ENCODE measurements at regions not wholly inside any gene's neighbourhood (a gene's known extent, or its start where the extent isn't known, plus 50 kb on each side); places are given as distances from the start of the nearest gene placed in this dataset.

DNA sequence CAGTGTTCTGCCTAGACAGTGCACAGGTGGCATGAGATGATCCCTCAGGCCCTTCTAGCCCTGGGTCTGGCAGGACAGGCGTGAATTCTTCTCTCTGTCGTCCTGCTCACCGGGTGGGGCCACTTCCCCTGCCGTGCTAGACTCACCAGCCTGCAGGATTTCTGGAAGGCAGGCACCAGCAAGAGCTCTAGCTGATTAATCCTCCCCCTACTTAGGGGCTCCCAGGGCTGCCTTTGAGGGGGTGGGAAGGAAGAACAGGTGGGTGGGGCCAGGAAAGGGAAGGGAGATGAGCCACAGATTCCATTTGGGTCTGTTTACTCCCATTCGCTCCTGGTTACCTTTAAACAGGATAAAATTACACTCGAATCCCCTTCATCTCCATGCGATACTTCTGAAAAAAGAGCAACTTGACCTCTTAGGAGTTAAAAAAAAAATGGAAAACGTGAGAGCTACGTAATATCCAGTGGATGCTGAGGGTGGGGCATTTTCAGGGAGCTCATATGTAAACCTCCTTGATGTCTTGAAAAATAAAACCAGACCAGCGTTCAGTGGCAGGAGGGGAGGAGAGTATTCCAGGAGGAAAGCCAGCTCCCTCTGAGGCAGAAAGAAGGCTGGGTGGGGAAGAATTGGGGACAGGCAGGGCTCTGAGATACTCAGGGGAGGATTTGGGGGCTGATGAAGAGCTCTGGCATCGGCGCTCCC, 665.5 kb downstream of the PTPRU start:
- no peak for DNase-seq

DNA sequence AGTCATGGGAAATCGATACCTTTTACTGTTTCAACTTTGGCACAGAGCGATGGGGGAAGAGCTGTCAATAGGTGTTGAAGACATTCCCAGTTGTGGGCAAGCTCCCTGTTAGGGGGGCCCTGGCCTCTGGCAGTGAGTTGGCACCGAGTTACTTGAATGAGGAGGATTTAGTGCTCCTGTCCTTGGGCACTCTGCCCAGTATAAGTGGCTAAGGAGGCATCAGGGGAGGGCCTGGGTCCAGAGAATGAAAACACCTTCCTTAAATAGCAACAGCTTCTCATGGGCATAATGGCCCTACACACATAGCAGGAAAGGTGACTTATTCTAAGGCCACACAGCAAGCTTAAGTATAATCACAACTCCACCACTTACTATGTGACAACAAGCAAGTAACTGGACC, 664.4 kb downstream of the PTPRU start:
- DNase-seq = peak; percentile 75

DNA sequence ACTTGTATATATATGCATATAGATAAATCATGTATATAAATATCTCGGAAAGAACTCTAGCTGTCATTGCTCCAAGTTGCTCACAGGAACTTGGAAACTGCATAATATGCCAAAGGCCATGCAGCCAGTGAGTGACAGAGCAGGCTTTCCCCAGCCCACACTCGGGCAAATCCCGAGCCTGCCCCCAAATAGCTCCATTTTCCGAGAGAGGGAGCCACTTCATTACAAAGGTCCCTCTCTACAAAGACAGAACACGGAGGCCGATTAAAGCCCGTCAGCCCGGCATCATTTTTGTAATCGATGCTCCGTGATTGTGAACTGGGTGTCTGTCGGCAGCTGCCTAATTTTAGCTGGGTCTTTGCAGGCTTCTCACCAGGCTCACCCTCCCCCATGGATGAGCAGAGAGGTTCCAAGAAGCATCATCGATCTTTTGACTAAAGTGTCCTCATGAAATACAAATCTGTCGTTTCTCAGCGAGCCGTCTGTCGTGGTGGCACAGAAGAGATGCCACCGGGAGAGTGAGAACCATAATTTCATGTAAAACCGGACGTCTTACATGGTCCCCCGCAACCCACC, 663.9 kb downstream of the PTPRU start:
- no peak for DNase-seq

DNA sequence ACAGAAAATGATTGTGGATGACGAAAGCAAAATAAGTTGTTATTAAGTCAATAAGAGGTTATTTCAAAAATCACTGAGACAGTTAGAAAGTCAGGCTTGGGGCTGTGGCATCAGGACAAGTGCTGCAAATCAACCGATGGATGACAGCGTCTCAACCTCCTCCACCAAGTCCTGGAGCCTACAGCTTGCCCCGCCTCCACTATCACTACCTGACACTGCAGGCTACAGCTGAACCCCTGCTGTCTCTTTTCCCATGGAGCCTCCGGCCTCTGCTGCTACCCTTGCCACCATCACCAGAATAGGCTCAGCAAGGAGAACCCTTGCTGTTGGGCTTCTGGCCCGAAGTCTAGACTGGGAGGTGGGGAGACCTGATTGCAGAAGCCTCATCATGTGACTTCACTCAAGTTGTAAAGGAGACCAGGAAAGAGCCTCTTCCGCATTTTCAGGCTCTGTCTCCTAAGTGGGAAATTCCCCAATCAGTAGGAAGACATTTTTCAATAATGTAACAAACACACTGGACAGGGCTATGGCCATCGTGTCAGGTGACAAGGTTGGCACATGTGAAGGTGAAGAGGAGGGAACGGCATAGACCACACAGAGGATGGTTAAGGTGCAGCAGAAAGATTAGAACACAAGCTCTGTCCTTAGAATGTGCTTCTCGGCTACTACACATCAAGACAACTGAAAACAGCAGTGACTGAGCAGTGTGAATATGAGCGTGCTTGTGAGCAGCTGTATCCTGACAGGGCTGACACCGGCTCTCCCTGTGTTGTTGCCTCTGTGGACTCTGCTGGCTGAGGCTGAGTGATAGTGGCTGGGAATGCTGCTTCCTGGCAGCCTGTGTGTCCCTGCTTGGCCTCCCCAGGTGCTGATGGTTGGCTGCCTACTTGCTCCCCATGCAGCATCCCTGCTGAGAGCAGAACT, 660.7 kb downstream of the PTPRU start:
- no peak for DNase-seq

DNA sequence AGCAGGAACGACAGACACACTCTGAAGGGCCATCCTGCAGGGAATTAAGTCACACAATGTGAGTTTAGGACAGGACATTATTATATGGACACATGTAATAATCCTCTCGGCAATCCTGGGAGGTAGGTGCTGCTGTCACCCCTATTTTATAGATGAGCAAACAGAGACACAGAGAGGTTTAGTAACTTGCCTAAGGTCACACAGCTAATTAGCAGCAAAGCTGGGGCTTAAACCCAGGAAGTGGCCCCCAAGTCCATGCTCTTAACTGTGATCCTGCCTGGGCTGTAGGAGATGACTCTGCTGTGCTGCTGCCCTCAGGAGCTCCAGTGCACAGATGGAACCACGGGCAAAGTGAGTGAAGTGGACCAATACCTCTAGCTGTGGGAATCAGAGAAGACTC, 660.0 kb downstream of the PTPRU start:
- no peak for DNase-seq

DNA sequence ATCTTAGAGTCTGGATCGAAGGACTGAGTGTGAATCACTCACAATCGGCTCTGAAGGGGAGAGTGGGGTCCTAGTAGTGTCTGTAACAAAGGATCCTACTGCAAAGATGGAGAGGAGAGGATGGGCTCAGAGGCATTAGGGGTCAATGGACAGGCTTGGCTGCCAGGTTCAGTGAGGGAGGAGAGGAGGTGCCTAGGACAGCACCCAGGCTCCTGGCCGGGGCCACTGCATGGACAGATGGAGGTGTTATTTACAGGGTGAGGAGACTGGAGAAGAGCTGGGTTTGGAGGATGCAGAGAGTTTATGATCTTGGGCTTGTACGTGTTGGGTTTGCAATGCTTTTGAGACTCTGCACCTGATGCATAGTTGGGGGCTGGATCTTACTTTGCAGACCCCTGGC, 658.9 kb downstream of the PTPRU start:
- no peak for DNase-seq

DNA sequence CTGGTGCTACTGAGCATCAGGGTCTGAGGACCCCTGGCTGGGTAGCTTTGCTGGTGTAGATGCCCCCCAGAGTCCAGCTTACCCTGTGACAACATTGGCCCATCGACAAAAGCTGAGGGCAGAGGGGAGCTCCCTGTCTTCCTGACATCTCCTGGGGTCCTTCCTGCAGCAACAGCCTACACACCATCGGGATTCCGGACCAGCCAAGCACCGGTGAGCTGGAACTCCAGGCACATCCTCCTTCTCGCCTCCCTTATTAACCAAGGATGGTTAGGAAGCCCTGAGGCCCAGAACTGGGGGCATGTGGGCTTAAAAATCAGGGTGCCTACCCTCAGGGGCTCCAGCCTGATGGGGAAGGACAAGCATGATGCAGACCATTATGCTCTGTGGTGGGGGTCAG, 658.0 kb downstream of the PTPRU start:
- no peak for DNase-seq

DNA sequence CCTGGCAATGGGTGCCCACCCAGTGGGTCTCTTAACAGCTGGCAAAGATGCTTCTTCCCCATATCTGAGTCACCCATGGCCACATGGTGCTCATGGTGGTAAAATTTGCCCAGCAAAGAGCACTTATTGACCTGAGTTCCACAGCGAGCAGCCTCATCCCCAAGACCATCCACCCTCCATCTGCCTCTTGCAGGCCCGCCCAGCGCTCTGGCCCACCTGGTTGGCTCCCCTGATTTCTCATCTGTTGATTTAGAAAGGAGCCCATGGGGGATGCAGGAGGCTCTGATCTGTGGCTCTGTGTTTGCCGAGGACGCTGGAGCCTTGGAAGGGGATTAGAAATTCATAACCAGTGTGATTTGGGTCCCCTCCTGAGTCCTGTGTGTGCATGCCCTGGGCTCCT, 657.5 kb downstream of the PTPRU start:
- no peak for DNase-seq

DNA sequence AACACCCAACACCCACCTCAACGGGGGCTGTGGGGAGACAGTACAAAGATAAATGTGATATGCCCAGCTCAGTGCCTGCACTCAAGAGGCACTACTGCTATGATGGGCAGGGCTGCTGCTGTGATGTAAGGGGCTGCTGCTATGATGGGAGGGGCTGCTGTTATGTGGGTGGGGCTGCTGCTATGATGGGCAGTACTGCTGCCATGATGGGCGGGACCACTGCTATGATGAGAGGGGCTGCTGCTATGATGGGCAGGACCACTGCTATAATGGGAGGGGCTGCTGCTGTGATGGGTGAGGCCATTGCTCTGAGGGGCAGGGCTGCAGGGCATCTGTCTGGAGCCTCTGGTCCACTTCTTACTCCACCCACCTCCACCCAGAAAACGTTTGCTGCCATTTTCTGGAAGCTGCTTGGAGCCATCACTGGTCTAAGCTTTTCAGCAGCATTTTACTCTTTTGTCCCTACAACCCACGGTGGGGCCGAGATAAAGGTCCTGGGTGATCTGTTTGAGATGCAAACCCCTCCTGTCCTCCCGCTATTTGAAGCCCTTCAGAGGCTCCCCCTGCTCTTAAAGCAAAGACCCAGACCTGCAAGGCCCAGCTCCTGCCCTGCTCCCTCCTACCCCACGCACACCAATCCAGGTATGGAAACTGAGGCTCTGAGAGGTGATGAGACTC, 656.9 kb downstream of the PTPRU start:
- no peak for DNase-seq

DNA sequence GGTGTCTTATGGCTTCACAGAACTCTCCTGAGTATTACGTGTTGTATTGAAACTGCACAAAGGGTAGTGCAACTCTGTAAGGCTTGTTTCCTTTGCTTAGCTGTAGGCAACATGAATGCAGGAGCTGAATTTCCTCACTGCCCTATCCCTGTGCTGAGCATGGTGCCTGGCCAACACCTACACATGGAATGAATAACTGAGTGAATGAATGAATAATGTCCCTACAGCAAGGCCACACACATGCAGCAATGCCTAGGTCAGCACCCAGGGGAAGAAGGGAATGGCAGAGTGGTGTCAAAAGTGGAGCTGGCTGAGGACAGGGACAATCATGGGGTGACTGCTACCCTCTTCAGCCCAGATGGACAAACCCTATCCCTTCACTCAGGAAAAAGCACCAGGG, 655.9 kb downstream of the PTPRU start:
- DNase-seq = no peak

DNA sequence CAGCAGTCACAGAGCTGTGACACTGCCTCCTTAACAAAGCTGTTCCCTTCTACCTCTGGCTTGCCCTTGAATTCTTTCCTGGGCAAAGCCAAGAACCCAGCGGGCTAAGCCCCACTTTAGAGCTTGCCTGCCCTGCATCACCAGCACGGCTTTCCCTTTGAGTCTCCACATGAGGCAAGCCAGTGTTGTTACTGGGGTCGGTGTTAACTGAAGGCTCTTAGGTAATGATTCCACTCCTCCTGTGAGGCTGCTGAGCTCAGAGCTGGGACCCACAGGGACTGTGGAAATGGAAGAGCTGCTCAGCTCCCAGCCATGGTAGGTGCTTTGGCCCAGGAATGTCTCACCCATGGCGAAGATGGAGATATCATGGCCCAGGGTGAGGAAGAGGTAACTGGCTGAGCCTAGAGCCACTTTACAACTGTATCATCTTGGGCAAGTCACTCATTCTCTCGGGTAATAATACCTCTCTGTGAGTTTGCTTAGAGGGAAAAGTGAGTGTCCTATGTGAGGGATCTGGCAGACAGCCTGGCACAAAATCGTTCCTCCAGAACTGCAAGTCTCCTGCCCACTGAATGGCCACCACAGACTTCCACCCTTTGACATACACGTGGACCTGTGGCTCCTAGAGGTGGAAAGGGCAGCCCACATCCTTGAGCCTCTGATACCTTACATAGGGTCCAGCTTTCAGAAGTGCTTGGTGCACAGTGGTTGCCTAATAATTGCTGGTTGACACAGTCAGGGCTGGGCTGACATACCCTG, 654.1 kb downstream of the PTPRU start:
- no peak for DNase-seq

DNA sequence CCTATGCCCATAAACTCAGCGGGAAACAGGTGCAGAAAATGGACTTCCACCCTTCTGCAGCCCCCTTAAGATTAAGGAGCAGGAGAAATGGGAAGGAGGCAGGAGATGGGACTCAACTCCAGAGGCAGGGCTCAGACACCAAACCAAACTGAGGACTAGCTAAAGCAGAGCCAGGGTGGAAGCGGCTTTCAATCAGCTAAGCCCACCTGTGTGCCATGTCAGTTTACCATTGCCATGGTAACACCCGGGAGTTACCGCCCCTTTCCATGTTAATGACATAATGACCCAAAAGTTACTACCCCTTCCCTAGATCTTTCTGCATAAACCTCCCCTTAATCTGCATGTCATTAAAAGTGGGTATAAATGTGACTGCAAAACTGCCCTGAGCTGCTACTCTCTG, 653.5 kb downstream of the PTPRU start:
- DNase-seq = no peak

DNA sequence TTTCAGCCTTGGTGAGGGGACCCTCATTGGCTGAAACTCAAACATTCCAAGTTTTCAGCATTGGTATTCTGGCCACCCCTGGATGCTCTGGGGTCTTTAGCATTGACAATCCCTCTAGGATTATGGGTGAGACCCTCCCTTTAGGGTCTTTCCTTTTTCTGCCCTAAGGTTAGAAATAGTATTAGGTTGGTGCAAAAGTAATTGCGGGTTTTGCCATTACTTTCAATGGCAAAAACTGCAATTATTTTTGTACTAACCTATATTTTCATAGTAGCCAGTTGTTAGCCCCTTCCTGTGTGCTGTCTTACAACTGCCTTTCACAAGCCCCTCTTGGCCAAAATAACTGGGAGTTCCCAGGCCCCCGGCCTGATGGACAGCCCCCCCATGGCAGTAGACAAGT, 648.4 kb downstream of the PTPRU start:
- no peak for DNase-seq

DNA sequence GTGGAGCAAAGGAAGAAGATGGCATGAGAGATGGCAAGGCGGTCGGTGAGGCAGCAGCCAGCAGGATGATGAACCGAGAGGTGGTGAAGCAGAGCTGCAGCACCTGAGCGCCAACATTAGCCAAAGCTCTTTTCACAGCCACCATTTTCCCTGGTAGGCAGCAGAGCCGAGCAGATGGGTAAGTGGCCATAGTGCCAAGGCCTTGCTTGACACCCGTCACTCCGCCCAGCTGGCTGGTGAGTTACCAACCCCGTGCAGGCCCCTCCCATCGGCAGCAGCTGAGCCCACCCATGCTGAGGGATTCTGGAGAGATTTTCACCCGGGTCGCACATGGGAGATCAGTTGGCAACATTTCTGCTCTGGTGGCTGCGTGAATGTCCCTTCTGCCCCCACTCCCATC, 647.7 kb downstream of the PTPRU start:
- no peak for DNase-seq

DNA sequence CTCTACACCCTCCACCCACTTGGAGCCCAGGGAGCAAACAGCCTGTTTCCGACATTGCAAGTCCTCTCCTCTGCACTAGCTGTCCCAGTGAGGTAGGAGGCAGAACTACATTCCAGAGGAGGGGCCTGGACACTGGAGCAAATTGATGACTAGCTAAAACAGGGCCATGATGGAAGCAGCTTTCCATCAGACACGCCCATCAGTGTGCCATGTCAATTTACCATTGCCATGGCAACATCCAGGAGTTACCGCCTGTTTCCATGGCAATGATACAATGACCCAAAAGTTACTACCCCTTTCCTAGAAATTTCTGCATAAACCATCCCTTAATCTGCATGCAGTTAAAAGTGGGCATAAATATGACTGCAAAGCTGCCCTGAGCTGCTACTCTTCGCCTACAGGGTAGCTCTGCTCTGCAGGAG, 647.1 kb downstream of the PTPRU start:
- no peak for DNase-seq

DNA sequence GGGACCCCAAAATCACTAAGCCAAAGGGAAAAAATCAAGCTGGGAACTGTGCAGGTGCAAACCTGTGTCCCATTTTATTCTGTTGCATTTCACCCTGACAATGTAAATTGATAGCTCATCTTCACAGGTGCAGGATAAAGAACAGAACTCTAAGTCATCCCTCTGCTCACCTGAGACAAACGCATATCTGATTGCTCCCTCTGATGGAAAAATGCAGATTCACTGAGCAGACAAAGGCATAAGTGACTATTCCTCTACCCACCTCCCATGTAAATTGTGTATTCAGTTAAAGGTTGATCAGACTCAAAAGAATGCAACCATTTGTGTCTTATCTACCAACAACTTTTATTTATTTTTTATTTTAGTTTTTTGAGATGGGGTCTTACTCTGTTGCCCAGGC, 644.2 kb downstream of the PTPRU start:
- no peak for DNase-seq

DNA sequence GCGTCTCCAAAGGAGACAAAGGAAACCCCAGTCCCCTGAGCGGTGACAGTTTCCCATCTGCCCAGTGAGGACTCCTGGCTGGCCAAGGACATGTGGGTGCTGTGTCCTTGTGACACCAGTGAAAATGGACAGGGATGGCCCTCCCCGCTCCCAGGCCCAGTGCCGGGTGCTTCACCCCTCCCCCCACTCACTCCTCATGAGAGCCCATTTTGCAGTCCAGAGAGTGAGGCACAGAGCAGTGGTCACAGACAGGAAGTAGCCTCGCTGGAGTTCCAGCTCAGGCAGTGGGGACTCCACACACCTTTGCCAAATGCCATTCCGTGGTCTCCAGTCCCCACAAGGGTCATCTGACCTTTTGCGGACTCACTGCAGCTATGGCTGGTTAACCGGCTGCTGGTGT, 642.9 kb downstream of the PTPRU start:
- DNase-seq = no peak

DNA sequence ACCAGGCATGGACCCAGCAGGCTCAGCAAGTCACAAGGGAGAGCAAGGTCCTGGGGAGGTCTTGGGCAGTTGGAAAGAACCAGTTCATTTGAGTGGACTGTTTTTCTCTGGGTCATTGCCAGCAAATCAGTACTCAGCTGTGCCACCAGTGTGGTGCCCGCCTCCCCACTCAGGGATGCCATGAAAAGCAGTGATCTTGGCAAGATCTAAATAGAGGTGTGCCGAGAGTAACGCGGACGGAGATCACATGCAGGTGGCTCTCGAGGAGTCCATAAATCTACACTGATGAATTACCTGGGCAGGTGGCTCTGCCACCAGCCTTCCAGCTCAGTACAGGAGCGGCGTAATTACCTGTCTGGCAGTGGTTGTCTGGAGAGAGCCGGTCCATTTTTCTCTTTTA, 642.2 kb downstream of the PTPRU start:
- DNase-seq = peak; percentile 90

DNA sequence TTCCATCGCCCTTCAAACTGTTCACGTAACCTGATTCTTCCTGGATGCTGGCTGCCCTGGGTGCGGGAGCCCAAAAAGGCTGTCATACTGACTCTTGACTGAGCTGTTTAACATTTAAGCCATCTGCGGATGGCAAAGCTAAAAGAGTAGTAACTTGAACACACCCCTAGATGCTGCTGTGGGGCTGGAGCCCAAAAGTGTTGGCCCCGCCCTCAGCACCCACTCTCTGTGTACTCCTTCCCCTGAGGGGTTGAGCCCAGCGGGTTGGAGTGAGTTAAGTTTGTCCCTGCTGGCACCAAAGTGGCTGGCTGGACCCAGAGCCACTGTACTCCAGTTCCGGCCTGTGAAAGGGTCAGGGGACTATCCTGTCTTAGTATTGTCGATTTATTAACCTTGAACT, 640.6 kb downstream of the PTPRU start:
- no peak for DNase-seq

DNA sequence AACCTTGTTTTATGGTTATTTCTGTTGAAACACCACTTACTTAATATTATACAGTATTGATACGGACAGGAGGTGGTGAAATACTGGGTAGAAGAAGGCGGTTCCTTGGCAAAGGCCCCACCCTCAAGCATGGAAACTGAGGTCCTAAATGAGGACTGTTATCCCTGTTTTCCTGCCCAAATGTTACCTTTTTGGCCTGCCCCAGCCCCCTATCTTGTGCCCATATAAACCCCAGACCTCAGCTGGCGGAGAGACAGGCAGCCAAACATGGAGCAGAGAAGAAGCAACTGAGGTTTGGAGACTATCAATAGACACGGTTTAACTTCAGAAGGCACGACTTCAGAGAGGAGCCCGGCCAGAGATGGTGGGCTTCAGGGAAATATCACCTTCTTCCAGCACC, 640.1 kb downstream of the PTPRU start:
- DNase-seq = no peak

DNA sequence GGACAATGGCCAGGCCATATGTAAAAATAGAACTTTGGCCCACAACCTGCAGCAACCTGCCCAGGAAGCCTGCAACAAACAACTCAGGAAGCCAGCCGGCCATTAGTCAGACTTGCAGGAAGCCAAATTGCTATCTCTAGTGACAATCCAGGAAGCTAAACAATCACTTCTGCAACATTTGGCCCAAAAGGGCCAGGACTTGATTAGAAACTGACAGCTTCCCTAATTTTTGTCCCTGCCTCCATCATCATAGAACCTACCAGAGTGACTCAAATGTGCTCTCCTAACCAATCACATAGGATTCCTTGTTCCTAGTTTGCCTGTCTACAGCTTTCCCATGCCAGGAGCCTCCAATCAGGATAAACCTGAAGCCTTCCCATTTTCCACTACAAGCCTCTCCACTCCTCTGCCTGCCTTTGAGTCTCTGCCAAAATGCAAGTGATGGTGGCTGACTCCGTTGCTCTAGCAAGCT, 639.3 kb downstream of the PTPRU start:
- DNase-seq = peak; percentile 85

DNA sequence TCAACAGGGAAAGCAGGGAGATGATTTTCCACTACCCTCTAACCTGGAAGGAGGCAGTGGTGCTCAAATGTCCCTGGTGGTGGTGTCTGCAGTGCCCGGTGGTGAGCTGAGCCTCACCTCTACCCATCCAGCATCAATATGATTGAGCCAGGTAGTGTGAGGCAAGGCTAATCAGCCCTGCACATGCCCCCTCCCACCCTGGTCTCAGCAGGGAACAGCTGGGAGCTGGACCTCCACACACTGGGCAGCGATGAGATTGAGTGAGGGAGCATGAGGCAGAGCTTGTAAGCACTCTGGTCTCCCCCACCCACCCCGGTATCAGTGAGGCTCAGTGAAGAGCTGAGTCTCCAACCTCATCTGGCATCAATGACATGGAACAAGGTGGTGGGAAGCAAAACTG, 634.3 kb downstream of the PTPRU start:
- no peak for DNase-seq

DNA sequence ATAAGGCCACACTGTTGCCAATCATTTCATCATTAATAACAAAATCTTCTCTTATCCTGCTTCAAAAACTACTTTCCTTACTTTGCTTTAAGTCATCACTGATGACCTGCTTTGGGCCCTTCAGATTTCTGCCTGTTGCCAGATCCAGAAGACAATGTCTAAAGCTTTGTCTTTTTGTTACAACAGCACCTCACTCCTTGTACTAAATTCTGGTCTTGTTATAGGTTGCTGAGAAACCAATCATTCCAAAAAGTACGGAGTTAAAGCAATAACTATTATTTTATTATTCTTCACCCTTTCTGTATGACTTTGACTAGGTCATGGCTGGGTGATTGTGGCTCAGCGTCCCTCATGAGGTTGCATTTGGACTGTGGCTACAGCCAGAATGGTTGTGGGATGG, 633.5 kb downstream of the PTPRU start:
- no peak for DNase-seq
